DOHH2 (cell line): ENCODE measurements at regions not wholly inside any gene's neighbourhood (a gene's known extent, or its start where the extent isn't known, plus 50 kb on each side); places are given as distances from the start of the nearest gene placed in this dataset.

Source experiments
- H3F3A ChIP-seq: fragments of 200-600 bp; sonication (generic), shearing (Covaris generic); 2 replicates; pipeline ENCODE4 v1.6.0; 2016; ENCODE audit warnings: antibody characterized with exemption, mild to moderate bottlenecking; ENCODE audit not compliant: control insufficient read depth, insufficient read depth
- H3K27ac ChIP-seq: fragments of 200-600 bp; sonication (generic); 2 replicates; pipeline ENCODE4 v1.5.1; 2014; ENCODE audit warnings: low read depth, mild to moderate bottlenecking, low read length, moderate library complexity
- H3K27me3 ChIP-seq: fragments of 200-600 bp; sonication (generic); 2 replicates; pipeline ENCODE4 v1.6.1; 2014; ENCODE audit warnings: mild to moderate bottlenecking, low read length, mixed read lengths; ENCODE audit not compliant: control insufficient read depth
- H3K36me3 ChIP-seq: fragments of 200-600 bp; sonication (generic); 2 replicates; pipeline ENCODE4 v1.6.1; 2014; ENCODE audit warnings: mild to moderate bottlenecking, low read length, moderate library complexity, mixed read lengths; ENCODE audit not compliant: control insufficient read depth
- H3K4me1 ChIP-seq: fragments of 200-600 bp; sonication (generic); 2 replicates; pipeline ENCODE4 v1.6.1; 2014; ENCODE audit warnings: mild to moderate bottlenecking, low read length, mixed read lengths; ENCODE audit not compliant: control insufficient read depth
- H3K4me2 ChIP-seq: fragments of 200-600 bp; sonication (generic); 2 replicates; pipeline ENCODE4 v1.6.0; 2014; ENCODE audit warnings: mild to moderate bottlenecking, low read length, moderate library complexity
- H3K4me3 ChIP-seq: fragments of 200-600 bp; sonication (generic); 2 replicates; pipeline ENCODE4 v1.5.1; 2014; ENCODE audit warnings: mild to moderate bottlenecking, low read length, mixed read lengths
- H3K79me2 ChIP-seq: fragments of 200-600 bp; sonication (generic); 2 replicates; pipeline ENCODE4 v1.6.1; 2014; ENCODE audit warnings: mild to moderate bottlenecking, low read length, mixed read lengths; ENCODE audit not compliant: control insufficient read depth
- H3K9me2 ChIP-seq: fragments of 200-600 bp; sonication (generic); replicated peaks from 2 replicates; pipeline ENCODE4 v1.6.1; 2014; ENCODE audit warnings: mild to moderate bottlenecking, low read length, mixed read lengths; ENCODE audit not compliant: control insufficient read depth
- H3K9me3 ChIP-seq: fragments of 200-600 bp; sonication (generic); 2 replicates; pipeline ENCODE4 v1.6.1; 2014; ENCODE audit warnings: antibody characterized with exemption, low read length, mixed read lengths; ENCODE audit not compliant: control insufficient read depth, insufficient read depth
- H4K20me1 ChIP-seq: fragments of 200-600 bp; sonication (generic); 2 replicates; pipeline ENCODE4 v1.6.0; 2014; ENCODE audit warnings: low read depth, mild to moderate bottlenecking, antibody characterized with exemption, low read length, moderate library complexity; ENCODE audit not compliant: control insufficient read depth, insufficient read depth
- EZH2phosphoT487 ChIP-seq: fragments of 200-600 bp; sonication (generic); IDR thresholded peaks from 2 replicates; pipeline ENCODE4 v1.6.1; 2017; ENCODE audit warnings: borderline replicate concordance, mild to moderate bottlenecking, antibody characterized with exemption, low read length, moderate library complexity, mixed read lengths
- TF ChIP-seq, protein P1 (sequence below): fragments of 200-600 bp; sonication (generic); IDR thresholded peaks from one replicate; pipeline ENCODE4 v1.5.1; 2014; ENCODE audit warnings: antibody characterized with exemption, mild to moderate bottlenecking, low read depth, low read length; ENCODE audit not compliant: poor library complexity, severe bottlenecking

DNA sequence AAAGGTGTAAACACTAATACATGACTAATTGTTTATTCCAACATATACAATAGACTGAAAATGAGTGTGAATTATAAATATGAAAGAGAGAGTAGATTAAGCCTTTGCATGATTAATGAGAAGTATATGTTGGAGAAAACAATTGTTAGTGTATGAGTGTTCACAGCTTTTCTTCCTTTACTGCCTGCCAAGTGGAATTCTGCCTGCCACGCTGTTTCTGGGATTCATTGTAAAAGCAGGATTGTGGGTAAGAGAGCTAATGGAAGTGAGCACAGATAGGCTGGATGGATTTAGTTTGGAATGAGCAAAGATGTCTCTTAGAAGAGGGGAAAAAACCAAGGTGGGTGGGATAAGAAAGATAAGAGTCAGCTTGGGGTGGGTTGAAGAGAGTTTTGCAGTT lies 129.6 kb upstream of the NMUR2 start:
- no peaks in the 10 kb centered on the region for H3K36me3 ChIP-seq
- H4K20me1 ChIP-seq = no peaks in the 10 kb centered on the region
- H3K4me1 ChIP-seq = no peaks in the 10 kb centered on the region
- no peak overlapping the region for H3K4me2 ChIP-seq
- H3K79me2 ChIP-seq = no peaks in the 10 kb centered on the region
- H3K4me3 ChIP-seq = no peak overlapping the region
- H3K9me3 ChIP-seq = no peaks in the 10 kb centered on the region
- H3F3A ChIP-seq = no peaks in the 10 kb centered on the region
- TF ChIP-seq, protein P1, sequence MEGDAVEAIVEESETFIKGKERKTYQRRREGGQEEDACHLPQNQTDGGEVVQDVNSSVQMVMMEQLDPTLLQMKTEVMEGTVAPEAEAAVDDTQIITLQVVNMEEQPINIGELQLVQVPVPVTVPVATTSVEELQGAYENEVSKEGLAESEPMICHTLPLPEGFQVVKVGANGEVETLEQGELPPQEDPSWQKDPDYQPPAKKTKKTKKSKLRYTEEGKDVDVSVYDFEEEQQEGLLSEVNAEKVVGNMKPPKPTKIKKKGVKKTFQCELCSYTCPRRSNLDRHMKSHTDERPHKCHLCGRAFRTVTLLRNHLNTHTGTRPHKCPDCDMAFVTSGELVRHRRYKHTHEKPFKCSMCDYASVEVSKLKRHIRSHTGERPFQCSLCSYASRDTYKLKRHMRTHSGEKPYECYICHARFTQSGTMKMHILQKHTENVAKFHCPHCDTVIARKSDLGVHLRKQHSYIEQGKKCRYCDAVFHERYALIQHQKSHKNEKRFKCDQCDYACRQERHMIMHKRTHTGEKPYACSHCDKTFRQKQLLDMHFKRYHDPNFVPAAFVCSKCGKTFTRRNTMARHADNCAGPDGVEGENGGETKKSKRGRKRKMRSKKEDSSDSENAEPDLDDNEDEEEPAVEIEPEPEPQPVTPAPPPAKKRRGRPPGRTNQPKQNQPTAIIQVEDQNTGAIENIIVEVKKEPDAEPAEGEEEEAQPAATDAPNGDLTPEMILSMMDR = no peak
- no peak for TF ChIP-seq EZH2phosphoT487
- H3K27ac ChIP-seq = no peak overlapping the region
- H3K9me2 ChIP-seq = no peaks in the 10 kb centered on the region
- no peaks in the 10 kb centered on the region for H3K27me3 ChIP-seq

DNA sequence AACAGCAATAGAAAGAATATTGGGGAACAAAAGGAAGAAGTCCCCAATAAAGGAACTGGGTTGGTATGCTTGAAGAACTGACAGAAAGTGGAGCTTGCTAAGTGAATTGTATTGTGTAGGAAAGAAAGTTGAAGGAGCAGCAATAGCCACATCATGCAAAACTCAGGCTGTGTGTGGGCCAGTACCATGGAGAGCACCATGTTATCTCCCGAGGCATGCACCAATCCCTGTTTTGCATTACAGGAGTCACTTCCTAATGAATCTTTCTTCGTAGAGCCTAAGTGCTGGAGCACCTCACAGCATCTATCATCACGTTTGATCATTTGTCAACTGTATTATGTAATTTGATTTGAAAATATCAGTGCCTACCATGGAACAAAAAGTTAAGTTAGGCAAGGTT lies 137.7 kb upstream of the NMUR2 start:
- no peak overlapping the region for H3K4me2 ChIP-seq

DNA sequence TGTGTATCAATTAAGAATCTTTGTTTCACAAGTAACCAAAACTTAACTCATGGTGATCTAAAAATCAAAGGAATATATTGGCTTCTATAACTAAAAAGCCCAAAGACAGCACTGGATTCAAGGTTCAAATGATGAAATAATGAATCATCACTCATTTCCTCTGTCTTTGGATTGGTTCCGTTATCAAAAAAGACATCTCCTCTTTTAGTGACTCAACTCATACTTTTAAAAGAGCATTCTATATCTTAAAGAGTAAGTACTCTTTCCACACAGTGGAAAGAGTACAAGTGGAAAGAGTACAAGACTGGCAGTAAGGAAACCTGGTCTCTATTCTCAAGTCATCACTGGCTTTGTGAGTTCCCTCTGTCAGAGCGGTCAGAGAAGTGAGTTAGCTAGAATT lies 141.4 kb upstream of the NMUR2 start:
- Histone ChIP-seq H3K79me2 (no peaks in the 10 kb centered on the region), H3K9me2 (no peaks in the 10 kb centered on the region), H3K9me3 (no peaks in the 10 kb centered on the region), H4K20me1 (no peaks in the 10 kb centered on the region), H3K27ac (no peak overlapping the region), H3K4me3 (no peak overlapping the region), H3K4me1 (no peaks in the 10 kb centered on the region), H3F3A (no peaks in the 10 kb centered on the region), H3K4me2 (no peak overlapping the region), H3K36me3 (no peaks in the 10 kb centered on the region), H3K27me3 (no peaks in the 10 kb centered on the region)
- TF ChIP-seq, protein P1 = no peak
- TF ChIP-seq EZH2phosphoT487 = no peak

More for the DNA sequence above, 137.7 kb upstream of the NMUR2 start:
- TF ChIP-seq, protein P1 = no peak
- TF ChIP-seq EZH2phosphoT487 = no peak
- no peaks in the 10 kb centered on the region for H3F3A ChIP-seq
- no peaks in the 10 kb centered on the region for H3K36me3 ChIP-seq
- H3K79me2 ChIP-seq = no peaks in the 10 kb centered on the region
- H3K9me3 ChIP-seq = no peaks in the 10 kb centered on the region
- H3K27me3 ChIP-seq = no peaks in the 10 kb centered on the region
- no peaks in the 10 kb centered on the region for H3K4me1 ChIP-seq
- H3K9me2 ChIP-seq = no peaks in the 10 kb centered on the region
- no peak overlapping the region for H3K27ac ChIP-seq
- no peak overlapping the region for H3K4me3 ChIP-seq
- H4K20me1 ChIP-seq = no peaks in the 10 kb centered on the region

DNA sequence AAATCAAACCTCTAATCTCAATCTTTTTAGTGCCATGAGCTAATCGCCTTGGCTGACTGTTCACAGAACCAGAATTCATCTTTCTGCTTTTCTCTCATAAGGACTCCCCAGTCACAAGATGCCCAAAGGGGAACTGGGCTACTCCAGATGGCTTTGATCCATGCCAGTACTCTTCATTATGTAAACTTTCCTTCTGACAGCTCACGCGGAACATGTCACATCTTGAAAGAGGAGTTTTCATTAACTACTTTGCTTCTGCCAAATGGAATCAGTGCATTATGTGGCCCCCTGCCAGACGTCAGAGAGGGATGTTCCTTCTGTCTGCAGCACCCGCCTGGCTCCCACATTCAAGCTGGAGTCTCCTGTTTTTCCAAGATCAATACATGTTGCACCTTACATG lies 142.1 kb upstream of the NMUR2 start:
- no peaks in the 10 kb centered on the region for H3K79me2 ChIP-seq
- no peak overlapping the region for H3K4me3 ChIP-seq
- H3K27me3 ChIP-seq = no peaks in the 10 kb centered on the region
- no peaks in the 10 kb centered on the region for H3F3A ChIP-seq
- TF ChIP-seq, protein P1 = no peak
- TF ChIP-seq EZH2phosphoT487 = no peak
- H4K20me1 ChIP-seq = no peaks in the 10 kb centered on the region
- no peaks in the 10 kb centered on the region for H3K9me2 ChIP-seq
- no peak overlapping the region for H3K27ac ChIP-seq
- no peaks in the 10 kb centered on the region for H3K4me1 ChIP-seq
- H3K36me3 ChIP-seq = no peaks in the 10 kb centered on the region
- H3K4me2 ChIP-seq = no peak overlapping the region
- H3K9me3 ChIP-seq = no peaks in the 10 kb centered on the region
